Panc1 (cell line): ENCODE measurements at regions not wholly inside any gene's neighbourhood (a gene's known extent, or its start where the extent isn't known, plus 50 kb on each side); places are given as distances from the start of the nearest gene placed in this dataset.

Source experiments
- ATAC-seq: fragments of 200-7000 bp; cut with Tn5 transposase; 2 replicates; pipeline ENCODE4 v1.9.1; 2020; ENCODE audit warnings: mild to moderate bottlenecking, moderate library complexity
- BruUV-seq: library from RNA; stranded (reverse); fragments of 400-500 nt; replicated peaks from 2 replicates; lab custom pipeline; 2021; lab: Mats Ljungman, UMichigan
- CTCF ChIA-PET: fragments of 300-600 bp; sonication (Branson Sonifier 250); formaldehyde crosslinking; loops from one replicate; lab custom pipeline; 2022; ENCODE audit warnings: antibody characterized with exemption; lab: Charles Lee
- POLR2A ChIA-PET: fragments of 300-600 bp; sonication (Branson Sonifier 250); formaldehyde crosslinking; loops from one replicate; lab custom pipeline; 2022; ENCODE audit warnings: antibody characterized with exemption; lab: Charles Lee
- DNase-seq: peaks from one replicate; pipeline ENCODE4 v3.0.0-alpha.2; 2010; ENCODE audit warnings: low read depth, low spot score
- H3K27ac ChIP-seq: 2 replicates; pipeline ENCODE4 v1.5.1; 2011; ENCODE audit warnings: mild to moderate bottlenecking, low read length, inconsistent platforms
- H3K27me3 ChIP-seq: fragments of 200-500 bp; sonication (Bioruptor generic); 2 replicates; pipeline ENCODE4 v1.6.0; 2014; ENCODE audit warnings: low read length, inconsistent platforms; ENCODE audit not compliant: control insufficient read depth, insufficient read depth
- H3K36me3 ChIP-seq: fragments of 200-500 bp; sonication (Bioruptor generic); 2 replicates; pipeline ENCODE4 v1.5.1; 2014; ENCODE audit warnings: inconsistent platforms, mild to moderate bottlenecking, low read length, moderate library complexity; ENCODE audit not compliant: control insufficient read depth, insufficient read depth
- H3K4me1 ChIP-seq: 2 replicates; pipeline ENCODE4 v1.5.1; 2011; ENCODE audit warnings: inconsistent platforms, mild to moderate bottlenecking, low read length, moderate library complexity; ENCODE audit not compliant: control insufficient read depth, insufficient read depth
- H3K4me3 ChIP-seq, 2 experiments: 2 replicates each; pipeline ENCODE4 v1.5.1; 2011 to 2012; ENCODE audit warnings: low read depth in 2 of 2, low read length in 2 of 2, mild to moderate bottlenecking in 2 of 2, inconsistent platforms in 1 of 2, moderate library complexity in 1 of 2
- H3K9me3 ChIP-seq: fragments of 200-500 bp; sonication (Bioruptor generic); 2 replicates; pipeline ENCODE4 v1.5.1; 2014; ENCODE audit warnings: low read depth, mild to moderate bottlenecking, inconsistent platforms, low read length, moderate library complexity; ENCODE audit not compliant: control insufficient read depth, insufficient read depth
- CTCF ChIP-seq: fragments of 450-650 bp; IDR thresholded peaks from 2 replicates; pipeline ENCODE4 v1.5.1; 2017; ENCODE audit warnings: mild to moderate bottlenecking
- POLR2AphosphoS5 ChIP-seq: IDR thresholded peaks from 2 replicates; pipeline ENCODE4 v1.6.1; 2012; ENCODE audit warnings: mild to moderate bottlenecking, low read depth, low read length, moderate library complexity
- REST ChIP-seq, 2 experiments: IDR thresholded peaks; 2 replicates each; pipeline ENCODE4 v1.6.1; 2011 to 2012; ENCODE audit warnings: low read depth in 2 of 2, control low read depth in 1 of 2, low read length in 1 of 2, mild to moderate bottlenecking in 1 of 2, moderate library complexity in 1 of 2; ENCODE audit not compliant: insufficient read depth in 1 of 2
- SIN3A ChIP-seq: IDR thresholded peaks from 2 replicates; pipeline ENCODE4 v1.6.1; 2012; ENCODE audit warnings: low read depth, mild to moderate bottlenecking, low read length, moderate library complexity, borderline replicate concordance; ENCODE audit not compliant: insufficient read depth
- TCF7L2 ChIP-seq: IDR thresholded peaks from 2 replicates; pipeline ENCODE4 v1.6.1; 2011; ENCODE audit warnings: mild to moderate bottlenecking, low read depth, low read length, inconsistent platforms
- in situ Hi-C: cut with HindIII; loops from 2 replicates; pipeline ENCODE4 v1.10.0; 2016; ENCODE audit warnings: low sequenced_read_pairs, low pct_unique_long_range_greater_than_20kb
- intact Hi-C: fragments of 100-400 bp; cut with micrococcal nuclease; formaldehyde crosslinking; loops from one replicate; pipeline ENCODE4 v1.10.0; 2022; ENCODE audit not compliant: unreplicated experiment

GRCh38 chr7:41870461-41871138, 167.7 kb upstream of the INHBA start:
- no peaks in the 10 kb centered on the region for H3K36me3 ChIP-seq
- TF ChIP-seq SIN3A (no peak), POLR2AphosphoS5 (no peak), TCF7L2 (no peak), CTCF (no peak), REST (IDR thresholded peaks at IDR 0.05; ENCODE audit: insufficient read depth in 1 of 2, low read depth in 2 of 2, low read length in 1 of 2) (no peak)
- no peak overlapping the region for H3K4me3 ChIP-seq
- POLR2A ChIA-PET = no interaction called here
- no peaks in the 10 kb centered on the region for H3K27me3 ChIP-seq
- no TSS peak for BruUV-seq
- H3K27ac ChIP-seq = no peak overlapping the region
- in situ Hi-C loops = no loop called here
- H3K9me3 ChIP-seq = no peaks in the 10 kb centered on the region
- DNase-seq = no peak
- no peak for ATAC-seq
- intact Hi-C loops = no loop called here
- CTCF ChIA-PET = no interaction called here
- H3K4me1 ChIP-seq = no peaks in the 10 kb centered on the region

GRCh38 chr7:41869997-41870396, 167.1 kb upstream of the INHBA start:
- intact Hi-C loops = no loop called here
- TF ChIP-seq TCF7L2 (no peak), REST (IDR thresholded peaks at IDR 0.05; ENCODE audit: insufficient read depth in 1 of 2, low read depth in 2 of 2, low read length in 1 of 2) (no peak), SIN3A (no peak), POLR2AphosphoS5 (no peak), CTCF (no peak)
- ChIA-PET POLR2A (no interaction called here), CTCF (no interaction called here)
- Histone ChIP-seq H3K4me1 (no peaks in the 10 kb centered on the region), H3K27me3 (no peaks in the 10 kb centered on the region), H3K36me3 (no peaks in the 10 kb centered on the region), H3K9me3 (no peaks in the 10 kb centered on the region), H3K27ac (no peak overlapping the region), H3K4me3 (no peak overlapping the region)
- ATAC-seq = no peak
- no peak for DNase-seq
- no TSS peak for BruUV-seq
- in situ Hi-C loops = no loop called here
